Occipital lobe (tissue), 1 donor: ENCODE measurements at regions not wholly inside any gene's neighbourhood (a gene's known extent, or its start where the extent isn't known, plus 50 kb on each side); places are given as distances from the start of the nearest gene placed in this dataset.

Experiments used
- DNase-seq: peaks from one replicate; lab custom pipeline; 2025; lab: John Stamatoyannopoulos, UW

- DNase-seq = no peak
These were observed 121.4 kb downstream of the RAB11FIP2 start for GRCh38 chr10:117925369-117925768.

- no peak for DNase-seq
These were observed 120.2 kb downstream of the RAB11FIP2 start for GRCh38 chr10:117926491-117926890.

- DNase-seq = no peak
These were observed 119.4 kb downstream of the RAB11FIP2 start for GRCh38 chr10:117927332-117927731.

- no peak for DNase-seq
These were observed 118.9 kb downstream of the RAB11FIP2 start for GRCh38 chr10:117927871-117928270.

GRCh38 chr10:117928281-117928680 lies 118.5 kb downstream of the RAB11FIP2 start:
- DNase-seq = no peak

- no peak for DNase-seq
These were observed 118.0 kb downstream of the RAB11FIP2 start for GRCh38 chr10:117928741-117929140.

GRCh38 chr10:117929327-117930067 lies 117.2 kb downstream of the RAB11FIP2 start:
- DNase-seq = no peak

GRCh38 chr10:117931078-117931477 lies 115.7 kb downstream of the RAB11FIP2 start:
- no peak for DNase-seq

GRCh38 chr10:117933036-117933435 lies 113.7 kb downstream of the RAB11FIP2 start:
- DNase-seq = no peak

GRCh38 chr10:117934477-117934876 lies 112.3 kb downstream of the RAB11FIP2 start:
- no peak for DNase-seq

GRCh38 chr10:117936141-117936540 lies 110.6 kb downstream of the RAB11FIP2 start:
- DNase-seq = no peak

- DNase-seq = no peak
These were observed 110.2 kb downstream of the RAB11FIP2 start for GRCh38 chr10:117936566-117936965.

- no peak for DNase-seq
These were observed 109.8 kb downstream of the RAB11FIP2 start for GRCh38 chr10:117936976-117937375.

GRCh38 chr10:117938104-117938503 lies 108.6 kb downstream of the RAB11FIP2 start:
- no peak for DNase-seq

GRCh38 chr10:117942226-117942625 lies 104.5 kb downstream of the RAB11FIP2 start:
- DNase-seq = no peak

- DNase-seq = no peak
These were observed 101.9 kb downstream of the RAB11FIP2 start for GRCh38 chr10:117944676-117945447.

GRCh38 chr10:117945651-117946050 lies 101.1 kb downstream of the RAB11FIP2 start:
- DNase-seq = no peak

- no peak for DNase-seq
These were observed 100.1 kb downstream of the RAB11FIP2 start for GRCh38 chr10:117946525-117947070.

- no peak for DNase-seq
These were observed 98.2 kb downstream of the RAB11FIP2 start for GRCh38 chr10:117948493-117948892.

- no peak for DNase-seq
These were observed 96.3 kb downstream of the RAB11FIP2 start for GRCh38 chr10:117950408-117950807.
